ENCODE measurements at regions not wholly inside any gene's neighbourhood (a gene's known extent, or its start where the extent isn't known, plus 50 kb on each side); places are given as distances from the start of the nearest gene placed in this dataset.

DNA sequence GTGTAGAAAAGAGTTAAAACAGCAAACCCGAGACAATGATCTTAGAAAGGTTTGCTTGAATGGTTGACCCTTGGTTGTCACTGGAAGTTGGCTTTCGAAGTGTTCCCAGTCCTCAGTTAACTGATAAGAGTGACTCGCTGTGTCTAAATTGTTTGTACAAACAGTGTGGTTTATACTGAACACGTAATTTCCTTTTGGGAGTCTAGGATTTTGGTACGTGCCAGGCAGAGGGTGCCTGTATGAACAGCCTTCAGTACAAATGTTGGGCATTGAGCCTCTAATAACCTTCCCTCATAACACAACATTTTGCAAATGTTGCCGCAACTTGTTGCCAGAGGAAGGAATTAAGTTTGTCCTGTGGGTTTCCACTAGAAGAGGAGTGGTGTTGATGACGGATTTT is 95.8 kb upstream of the DPP10 start:
- TF ChIP-seq, protein P1, sequence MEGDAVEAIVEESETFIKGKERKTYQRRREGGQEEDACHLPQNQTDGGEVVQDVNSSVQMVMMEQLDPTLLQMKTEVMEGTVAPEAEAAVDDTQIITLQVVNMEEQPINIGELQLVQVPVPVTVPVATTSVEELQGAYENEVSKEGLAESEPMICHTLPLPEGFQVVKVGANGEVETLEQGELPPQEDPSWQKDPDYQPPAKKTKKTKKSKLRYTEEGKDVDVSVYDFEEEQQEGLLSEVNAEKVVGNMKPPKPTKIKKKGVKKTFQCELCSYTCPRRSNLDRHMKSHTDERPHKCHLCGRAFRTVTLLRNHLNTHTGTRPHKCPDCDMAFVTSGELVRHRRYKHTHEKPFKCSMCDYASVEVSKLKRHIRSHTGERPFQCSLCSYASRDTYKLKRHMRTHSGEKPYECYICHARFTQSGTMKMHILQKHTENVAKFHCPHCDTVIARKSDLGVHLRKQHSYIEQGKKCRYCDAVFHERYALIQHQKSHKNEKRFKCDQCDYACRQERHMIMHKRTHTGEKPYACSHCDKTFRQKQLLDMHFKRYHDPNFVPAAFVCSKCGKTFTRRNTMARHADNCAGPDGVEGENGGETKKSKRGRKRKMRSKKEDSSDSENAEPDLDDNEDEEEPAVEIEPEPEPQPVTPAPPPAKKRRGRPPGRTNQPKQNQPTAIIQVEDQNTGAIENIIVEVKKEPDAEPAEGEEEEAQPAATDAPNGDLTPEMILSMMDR (IDR thresholded peaks at IDR 0.05; ENCODE audit: insufficient read depth, low read length): no peak
- TF ChIP-seq POLR2AphosphoS5 (IDR thresholded peaks at IDR 0.05; ENCODE audit: low read depth) (no peak), GABPA (IDR thresholded peaks at IDR 0.05; ENCODE audit: low read depth) (no peak), SPI1 (IDR thresholded peaks at IDR 0.05; ENCODE audit: borderline replicate concordance, low read depth) (no peak)
- TF ChIP-seq, protein P2, sequence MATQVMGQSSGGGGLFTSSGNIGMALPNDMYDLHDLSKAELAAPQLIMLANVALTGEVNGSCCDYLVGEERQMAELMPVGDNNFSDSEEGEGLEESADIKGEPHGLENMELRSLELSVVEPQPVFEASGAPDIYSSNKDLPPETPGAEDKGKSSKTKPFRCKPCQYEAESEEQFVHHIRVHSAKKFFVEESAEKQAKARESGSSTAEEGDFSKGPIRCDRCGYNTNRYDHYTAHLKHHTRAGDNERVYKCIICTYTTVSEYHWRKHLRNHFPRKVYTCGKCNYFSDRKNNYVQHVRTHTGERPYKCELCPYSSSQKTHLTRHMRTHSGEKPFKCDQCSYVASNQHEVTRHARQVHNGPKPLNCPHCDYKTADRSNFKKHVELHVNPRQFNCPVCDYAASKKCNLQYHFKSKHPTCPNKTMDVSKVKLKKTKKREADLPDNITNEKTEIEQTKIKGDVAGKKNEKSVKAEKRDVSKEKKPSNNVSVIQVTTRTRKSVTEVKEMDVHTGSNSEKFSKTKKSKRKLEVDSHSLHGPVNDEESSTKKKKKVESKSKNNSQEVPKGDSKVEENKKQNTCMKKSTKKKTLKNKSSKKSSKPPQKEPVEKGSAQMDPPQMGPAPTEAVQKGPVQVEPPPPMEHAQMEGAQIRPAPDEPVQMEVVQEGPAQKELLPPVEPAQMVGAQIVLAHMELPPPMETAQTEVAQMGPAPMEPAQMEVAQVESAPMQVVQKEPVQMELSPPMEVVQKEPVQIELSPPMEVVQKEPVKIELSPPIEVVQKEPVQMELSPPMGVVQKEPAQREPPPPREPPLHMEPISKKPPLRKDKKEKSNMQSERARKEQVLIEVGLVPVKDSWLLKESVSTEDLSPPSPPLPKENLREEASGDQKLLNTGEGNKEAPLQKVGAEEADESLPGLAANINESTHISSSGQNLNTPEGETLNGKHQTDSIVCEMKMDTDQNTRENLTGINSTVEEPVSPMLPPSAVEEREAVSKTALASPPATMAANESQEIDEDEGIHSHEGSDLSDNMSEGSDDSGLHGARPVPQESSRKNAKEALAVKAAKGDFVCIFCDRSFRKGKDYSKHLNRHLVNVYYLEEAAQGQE (IDR thresholded peaks at IDR 0.05; ENCODE audit: insufficient replicate concordance, low read depth): no peak
